Ishikawa (cell line): ENCODE measurements at regions not wholly inside any gene's neighbourhood (a gene's known extent, or its start where the extent isn't known, plus 50 kb on each side); places are given as distances from the start of the nearest gene placed in this dataset.

Experiments
- CEBPB ChIP-seq: IDR thresholded peaks from 2 replicates; pipeline ENCODE4 v1.6.1; 2012
- EGR1 ChIP-seq: IDR thresholded peaks from 2 replicates; pipeline ENCODE4 v1.6.1; 2012
- FOXM1 ChIP-seq: IDR thresholded peaks from 2 replicates; pipeline ENCODE4 v1.6.1; 2012; ENCODE audit warnings: low read depth, borderline replicate concordance
- RAD21 ChIP-seq: IDR thresholded peaks from 2 replicates; pipeline ENCODE4 v1.6.1; 2012; ENCODE audit warnings: low read depth
- TAF1 ChIP-seq: IDR thresholded peaks from 2 replicates; pipeline ENCODE4 v1.6.1; 2012; ENCODE audit warnings: low read depth, mild to moderate bottlenecking
- TF ChIP-seq, protein P1 (sequence below): IDR thresholded peaks from 2 replicates; pipeline ENCODE4 v1.6.1; 2012

DNA sequence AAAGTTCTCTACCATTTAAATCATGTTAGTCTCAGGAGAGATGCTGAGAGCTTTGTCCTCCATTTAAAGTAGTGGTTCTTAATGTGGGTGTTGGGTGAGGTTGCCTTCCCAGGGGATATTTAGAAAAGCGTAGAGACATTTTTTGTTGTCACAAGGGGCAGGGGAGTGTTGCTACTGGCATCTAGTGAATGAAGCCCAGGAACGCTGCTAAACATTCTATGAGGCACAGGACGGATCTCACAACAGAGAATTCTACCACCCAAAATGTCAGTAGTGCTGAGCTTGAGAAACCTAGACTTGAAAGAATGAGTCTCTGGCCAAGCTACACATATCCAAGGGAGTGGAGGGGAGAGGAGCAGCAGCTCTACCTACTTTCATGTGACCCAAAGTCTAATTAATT, 60.7 kb upstream of the CTNNB1 start:
- TF ChIP-seq EGR1 (no peak), FOXM1 (no peak), RAD21 (no peak), CEBPB (no peak), TAF1 (no peak)
- TF ChIP-seq, protein P1, sequence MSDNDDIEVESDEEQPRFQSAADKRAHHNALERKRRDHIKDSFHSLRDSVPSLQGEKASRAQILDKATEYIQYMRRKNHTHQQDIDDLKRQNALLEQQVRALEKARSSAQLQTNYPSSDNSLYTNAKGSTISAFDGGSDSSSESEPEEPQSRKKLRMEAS = no peak
